Breast epithelium (tissue), 3 donors: ENCODE measurements at regions not wholly inside any gene's neighbourhood (a gene's known extent, or its start where the extent isn't known, plus 50 kb on each side); places are given as distances from the start of the nearest gene placed in this dataset.

Experiments used
- POLR2A ChIP-seq: fragments of 450-650 bp; IDR thresholded peaks from one replicate; pipeline ENCODE4 v1.6.1; 2016; ENCODE audit warnings: antibody characterized with exemption, mild to moderate bottlenecking, moderate library complexity
- POLR2AphosphoS5 ChIP-seq, 3 donors: sonication (generic); formaldehyde crosslinking; IDR thresholded peaks; one replicate each; pipeline ENCODE4 v1.6.1; 2017; ENCODE audit warnings: antibody characterized with exemption in 3 of 3
- TF ChIP-seq, protein P1 (sequence below), 3 donors: fragments of 450-650 bp; IDR thresholded peaks; one replicate each; pipeline ENCODE4 v1.5.1; 2016 to 2017; ENCODE audit warnings: antibody characterized with exemption in 3 of 3, mild to moderate bottlenecking in 3 of 3, moderate library complexity in 3 of 3

DNA sequence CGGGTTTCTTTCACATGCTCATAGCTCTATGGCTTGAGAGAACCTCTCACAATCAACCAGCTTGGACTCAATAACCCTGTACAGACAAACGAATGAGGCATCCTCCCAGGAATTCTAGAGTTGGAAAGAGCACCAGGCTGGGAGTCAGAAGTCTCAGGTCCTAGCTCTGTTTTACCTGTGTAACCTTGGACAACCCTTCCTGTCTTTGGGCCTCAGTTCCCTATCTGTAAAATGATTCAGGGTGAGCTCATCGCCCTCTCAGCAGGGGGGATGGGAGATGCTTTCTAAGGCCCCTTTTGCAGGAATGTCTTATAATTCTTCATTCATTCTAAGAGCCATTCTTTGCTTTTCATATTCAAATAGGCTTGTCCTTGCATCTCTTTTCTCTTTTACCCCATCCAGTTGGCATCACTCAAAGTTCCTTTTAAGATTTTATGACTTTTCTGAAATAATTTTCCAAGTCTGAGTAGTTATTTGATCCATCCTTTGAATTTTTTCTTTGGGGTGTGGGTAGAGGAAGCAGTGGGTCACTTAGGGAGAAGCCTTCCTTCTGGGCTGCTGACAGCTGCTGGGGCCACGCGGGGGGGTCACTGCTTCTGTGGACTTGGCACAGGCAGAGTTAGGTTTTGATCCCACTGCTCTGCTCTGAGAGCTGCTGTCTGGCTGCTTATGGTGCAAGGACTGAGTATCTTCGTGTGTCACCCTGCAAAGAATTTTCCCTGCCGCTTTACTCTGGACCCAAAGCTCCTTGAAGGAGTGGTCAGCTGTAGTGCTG, 102.7 kb downstream of the UTP18 start:
- TF ChIP-seq, protein P1, sequence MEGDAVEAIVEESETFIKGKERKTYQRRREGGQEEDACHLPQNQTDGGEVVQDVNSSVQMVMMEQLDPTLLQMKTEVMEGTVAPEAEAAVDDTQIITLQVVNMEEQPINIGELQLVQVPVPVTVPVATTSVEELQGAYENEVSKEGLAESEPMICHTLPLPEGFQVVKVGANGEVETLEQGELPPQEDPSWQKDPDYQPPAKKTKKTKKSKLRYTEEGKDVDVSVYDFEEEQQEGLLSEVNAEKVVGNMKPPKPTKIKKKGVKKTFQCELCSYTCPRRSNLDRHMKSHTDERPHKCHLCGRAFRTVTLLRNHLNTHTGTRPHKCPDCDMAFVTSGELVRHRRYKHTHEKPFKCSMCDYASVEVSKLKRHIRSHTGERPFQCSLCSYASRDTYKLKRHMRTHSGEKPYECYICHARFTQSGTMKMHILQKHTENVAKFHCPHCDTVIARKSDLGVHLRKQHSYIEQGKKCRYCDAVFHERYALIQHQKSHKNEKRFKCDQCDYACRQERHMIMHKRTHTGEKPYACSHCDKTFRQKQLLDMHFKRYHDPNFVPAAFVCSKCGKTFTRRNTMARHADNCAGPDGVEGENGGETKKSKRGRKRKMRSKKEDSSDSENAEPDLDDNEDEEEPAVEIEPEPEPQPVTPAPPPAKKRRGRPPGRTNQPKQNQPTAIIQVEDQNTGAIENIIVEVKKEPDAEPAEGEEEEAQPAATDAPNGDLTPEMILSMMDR (IDR thresholded peaks at IDR 0.05), result no peak
- TF ChIP-seq POLR2A (no peak), POLR2AphosphoS5 (IDR thresholded peaks at IDR 0.05) (no peak)
